GM18502 (cell line): ENCODE measurements at regions not wholly inside any gene's neighbourhood (a gene's known extent, or its start where the extent isn't known, plus 50 kb on each side); places are given as distances from the start of the nearest gene placed in this dataset.
"Not testable (repeated sequence)": the region's sequence is repeated elsewhere in the genome, so short reads cannot be mapped to it uniquely, and the experiment has no call there.

Experiments
- ATAC-seq: cut with Tn5 transposase; IDR thresholded peaks from one replicate; pipeline ENCODE4 v1.9.1; 2021; ENCODE audit warnings: mild to moderate bottlenecking; ENCODE audit not compliant: unreplicated experiment, poor library complexity

DNA sequence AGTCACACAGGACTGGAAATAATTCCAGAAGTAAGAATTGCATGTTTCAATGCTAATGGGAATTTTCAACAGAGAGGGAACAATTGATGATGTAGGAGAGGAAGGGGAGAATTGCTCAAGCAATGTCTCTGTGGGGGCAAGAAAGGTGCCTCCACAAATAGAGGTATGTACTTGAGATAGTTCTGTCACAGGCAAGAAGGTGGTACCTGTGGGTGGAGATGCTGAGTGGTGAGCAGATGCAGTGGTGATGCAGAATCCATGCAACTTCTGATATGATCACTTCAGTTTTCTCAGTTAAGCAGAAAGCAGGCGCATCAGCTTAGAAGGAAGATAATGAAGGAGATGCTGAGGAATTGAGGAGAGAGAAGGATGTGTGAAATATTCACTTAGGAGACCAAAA is 55.1 kb upstream of the SEC24B start:
- no peak for ATAC-seq

DNA sequence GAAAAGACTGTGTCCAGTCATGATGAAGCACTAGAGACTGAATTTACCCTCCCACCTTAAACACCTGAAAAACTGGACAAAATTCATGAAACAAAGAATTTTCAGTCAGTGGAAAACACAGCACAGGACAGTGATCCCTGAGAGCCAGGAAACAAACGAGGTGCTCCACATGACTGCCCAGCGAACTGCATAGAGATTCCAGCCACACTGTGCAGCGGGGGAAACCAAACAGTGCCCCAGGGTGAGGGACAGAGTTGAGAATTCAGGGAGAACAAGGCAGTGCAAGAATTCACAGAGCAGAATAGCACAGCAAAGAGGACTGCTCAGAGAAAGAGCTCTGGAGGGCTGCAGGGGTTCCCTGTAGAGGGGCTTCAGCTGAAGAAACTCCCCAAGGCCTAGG is 55.5 kb upstream of the SEC24B start:
- ATAC-seq: no peak

DNA sequence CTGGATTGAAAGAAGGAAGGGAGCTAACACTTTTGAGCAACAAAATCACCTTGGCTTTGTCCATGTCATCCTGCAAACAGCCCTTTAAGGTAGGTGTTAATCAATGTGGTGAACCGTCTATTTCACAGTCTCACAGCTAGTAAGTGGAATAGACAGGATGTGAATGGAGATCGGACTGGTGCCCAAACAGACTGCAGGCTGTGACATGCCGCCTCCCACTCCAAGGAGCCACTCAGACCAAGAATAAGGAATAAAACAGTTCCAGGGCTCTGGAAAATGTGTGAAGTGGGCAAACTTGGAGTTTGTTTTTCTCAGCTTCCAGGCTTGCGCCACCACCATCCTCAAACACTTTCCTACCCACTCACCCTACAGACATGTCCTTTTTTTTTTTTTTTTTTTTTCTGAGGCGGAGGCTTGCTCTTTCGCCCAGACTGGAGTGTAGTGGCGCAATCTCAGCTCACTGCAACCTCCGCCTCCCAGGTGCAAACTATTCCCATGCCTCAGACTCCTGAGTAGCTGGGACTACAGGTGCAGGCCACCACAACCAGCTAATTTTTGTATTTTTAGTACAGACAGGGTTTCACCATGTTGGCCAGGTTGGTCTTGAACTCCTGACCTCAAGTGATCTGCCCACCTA is 57.7 kb upstream of the SEC24B start:
- ATAC-seq: no peak

DNA sequence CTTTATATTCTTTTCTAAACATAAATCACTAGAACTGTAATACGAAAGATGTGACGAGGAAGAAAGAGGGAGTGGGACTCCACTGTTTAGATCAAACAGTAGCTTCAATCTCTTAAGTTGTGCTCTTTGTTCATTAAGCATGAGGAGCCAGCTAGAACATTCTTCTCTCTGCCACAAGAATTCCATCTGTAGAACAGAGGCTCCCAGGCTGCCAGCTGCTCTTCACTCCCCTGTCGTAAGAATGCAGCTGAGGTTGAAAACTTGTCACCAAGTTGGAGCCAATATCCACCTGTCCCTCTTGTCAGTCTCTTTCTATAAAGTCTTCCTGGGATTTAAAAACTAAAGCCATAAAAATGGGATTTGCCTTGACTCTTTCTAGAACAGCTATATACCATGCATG is 65.0 kb upstream of the SEC24B start:
- ATAC-seq: no peak

DNA sequence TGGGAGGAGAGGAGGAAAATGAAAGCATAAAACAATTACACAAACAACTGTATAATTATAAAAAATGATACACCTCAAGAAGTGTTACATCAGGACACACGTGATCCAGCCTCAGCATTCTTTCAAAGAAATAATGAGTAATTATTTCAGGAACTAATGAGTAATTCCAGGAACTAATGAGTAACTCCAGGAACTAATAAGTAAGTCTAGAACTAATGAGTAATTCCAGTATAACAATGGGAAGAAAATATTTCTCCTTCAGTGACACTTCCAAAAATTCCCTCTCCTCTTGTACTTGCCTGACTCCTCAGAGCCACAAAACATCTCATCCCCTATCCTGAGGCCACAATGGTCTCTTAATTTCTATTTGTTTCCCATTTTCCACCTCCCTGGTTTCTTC is 63.5 kb upstream of the COL25A1 start:
- no peak for ATAC-seq

DNA sequence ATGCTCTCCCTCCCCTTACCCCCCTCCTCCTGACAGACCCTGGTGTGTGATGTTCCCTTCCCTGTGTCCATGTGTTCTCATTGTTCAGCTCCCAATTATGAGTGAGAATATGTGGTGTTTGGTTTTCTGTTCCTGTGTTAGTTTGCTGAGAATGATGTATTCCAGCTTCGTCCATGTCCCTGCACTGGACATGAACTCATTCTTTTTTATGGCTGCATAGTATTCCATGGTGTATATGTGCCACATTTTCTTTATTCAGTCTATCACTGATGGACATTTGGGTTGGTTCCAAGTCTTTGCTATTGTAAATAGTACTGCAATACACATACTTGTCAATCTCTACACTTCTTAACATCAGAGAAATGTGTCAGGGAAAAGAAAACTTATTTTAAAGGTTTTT is 62.8 kb upstream of the COL25A1 start:
- ATAC-seq: not testable (repeated sequence)

DNA sequence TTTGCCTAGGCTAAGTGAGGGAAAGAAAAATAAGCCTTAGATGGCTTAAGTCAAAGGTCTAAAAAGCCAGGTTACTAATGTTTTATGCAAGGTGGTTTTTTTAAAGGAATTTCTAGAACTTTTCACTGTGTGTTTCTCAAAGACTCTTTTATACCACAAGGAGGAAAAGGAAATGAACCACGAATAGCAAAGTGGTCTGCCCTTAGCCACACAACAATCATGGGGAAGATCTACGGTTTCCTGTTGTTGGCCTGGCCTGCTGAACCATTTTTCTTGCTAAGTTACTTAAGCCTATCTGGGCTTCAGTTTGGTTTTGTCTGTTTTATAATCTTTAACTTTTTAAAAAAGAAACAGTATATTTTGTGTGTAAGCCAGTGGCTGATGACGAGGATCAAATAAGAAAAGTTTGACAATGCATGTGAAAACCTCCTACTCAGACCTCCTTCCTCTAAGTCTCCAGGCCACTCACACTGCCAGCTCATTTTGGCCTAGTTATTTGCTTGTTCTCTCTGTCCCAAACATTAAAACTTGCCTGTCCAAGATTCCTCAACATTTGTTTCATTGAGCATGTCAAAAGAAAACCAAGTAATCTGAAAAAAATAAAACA is 56.7 kb upstream of the COL25A1 start:
- ATAC-seq: peak; percentile 60

DNA sequence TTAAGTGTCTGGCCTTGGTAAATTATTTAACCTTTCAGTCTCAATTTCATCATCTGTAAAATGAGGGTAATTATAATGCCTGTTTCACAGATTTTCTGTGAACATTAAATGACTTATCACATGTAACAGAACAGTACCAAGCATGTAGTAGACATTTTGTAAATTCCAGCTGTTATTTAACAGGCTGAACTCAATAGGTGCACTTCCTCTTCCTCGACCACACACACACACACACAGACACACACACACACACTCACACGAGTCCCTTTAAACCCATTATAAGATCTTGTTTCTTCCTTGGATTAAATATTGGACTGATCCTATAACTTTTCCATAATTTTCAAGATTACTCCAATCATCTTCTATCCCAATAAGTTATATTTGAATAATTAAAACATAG is 53.4 kb upstream of the COL25A1 start:
- no peak for ATAC-seq

DNA sequence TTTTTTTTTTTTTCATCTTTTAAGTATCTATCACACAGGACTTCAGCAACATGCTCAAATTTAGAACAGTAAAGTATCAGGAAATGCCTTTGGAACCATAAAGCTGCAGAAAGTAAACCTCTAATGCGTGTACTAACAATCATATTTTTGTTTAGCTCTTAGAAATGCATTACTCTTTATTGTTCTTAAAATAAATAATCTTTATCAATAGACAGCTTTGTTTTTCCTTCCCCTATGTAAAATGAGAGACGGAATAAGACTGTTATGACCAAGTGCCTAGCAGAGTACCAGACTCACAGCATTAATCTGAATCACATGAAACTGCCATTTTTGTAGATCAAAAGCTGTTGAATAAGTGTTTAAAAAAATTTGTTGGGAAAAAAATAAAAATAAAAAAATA is 50.5 kb upstream of the COL25A1 start:
- no peak for ATAC-seq
